ENCODE measurements at regions not wholly inside any gene's neighbourhood (a gene's known extent, or its start where the extent isn't known, plus 50 kb on each side); places are given as distances from the start of the nearest gene placed in this dataset.
A peak's percentile ranks its signal among the peaks of the same experiment; 100 is the strongest.

DNA sequence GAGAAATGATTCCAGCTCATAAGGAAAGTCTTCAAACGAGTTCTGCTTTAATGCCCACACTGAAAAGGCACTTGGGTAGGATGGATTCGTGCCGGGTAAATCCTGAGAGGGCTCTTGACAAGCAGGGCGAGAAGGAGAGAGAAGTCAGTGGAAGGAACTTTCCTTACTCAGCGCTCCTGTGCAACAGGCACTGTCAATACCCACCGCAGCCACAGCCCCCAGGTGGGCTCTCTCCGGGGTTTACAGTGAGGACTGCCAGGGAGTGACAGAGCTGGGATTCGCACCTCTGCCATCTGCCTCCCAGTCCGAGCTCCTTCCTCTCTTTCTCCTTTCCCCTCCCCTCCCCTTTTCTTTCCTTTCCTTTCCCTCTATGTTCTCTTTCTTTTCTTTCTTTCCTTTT lies 118.7 kb downstream of the BEGAIN start:
- no peak for DNase-seq (ENCODE audit: low read depth)

DNA sequence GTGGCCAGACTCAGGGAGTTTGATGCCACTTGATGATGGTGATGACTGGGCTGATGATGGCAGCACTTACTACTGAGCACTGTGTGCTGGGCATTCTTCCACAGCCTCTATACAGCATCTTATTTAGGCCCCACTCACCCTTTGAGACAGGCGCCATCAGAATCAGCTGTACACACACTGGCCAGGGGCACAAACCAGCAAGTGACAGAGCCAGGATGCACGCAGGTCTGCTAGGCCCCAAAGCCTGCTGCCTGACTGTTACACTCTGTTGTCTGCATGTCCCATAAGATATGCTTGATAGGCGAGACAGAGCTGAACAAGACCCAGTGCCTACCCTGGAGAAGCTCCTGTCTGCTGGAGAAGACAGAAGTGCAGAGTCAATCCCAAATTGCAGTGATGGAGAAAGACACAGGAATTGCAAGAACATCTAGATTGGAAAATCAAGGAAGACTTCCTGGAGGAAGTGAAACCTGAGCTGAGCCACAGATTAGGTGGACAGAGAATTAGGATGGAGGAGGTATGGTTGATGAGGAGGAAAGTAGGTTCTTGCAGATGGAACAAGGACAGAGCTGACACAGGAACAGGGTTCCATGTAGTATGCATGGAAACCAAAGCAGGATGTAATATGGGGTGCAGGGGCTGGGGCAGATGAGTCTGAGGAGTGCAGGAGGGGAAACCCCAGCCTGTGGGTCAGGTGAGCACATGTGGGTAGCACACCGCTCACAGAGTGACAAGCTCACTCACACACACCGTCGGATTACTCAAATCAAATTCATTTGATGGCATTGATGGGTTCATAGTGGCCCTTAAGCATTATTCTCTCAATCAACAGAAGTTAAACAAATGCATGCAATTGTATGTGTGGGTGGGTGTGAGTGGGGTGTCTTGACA lies 117.3 kb downstream of the BEGAIN start:
- DNase-seq (ENCODE audit: low read depth): no peak

DNA sequence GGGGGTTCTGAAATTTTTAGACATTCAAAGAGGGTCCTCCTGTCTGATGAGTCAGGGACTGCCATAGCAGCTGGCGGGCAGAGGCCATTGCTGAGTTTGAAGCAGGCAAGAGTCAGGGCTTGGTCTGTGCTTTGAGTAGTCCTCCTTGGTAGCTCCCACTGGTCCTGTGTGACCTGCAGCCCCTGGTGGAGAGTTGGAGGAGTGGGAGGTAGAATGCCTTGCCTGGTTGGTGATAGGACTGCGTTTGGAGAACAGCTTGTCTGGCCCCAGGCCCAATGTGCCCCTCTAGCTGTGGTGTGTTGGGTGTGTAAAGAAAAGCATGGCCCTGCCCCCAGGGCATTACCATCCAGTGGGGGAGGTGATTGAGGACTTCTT lies 116.7 kb downstream of the BEGAIN start:
- DNase-seq (ENCODE audit: low read depth): no peak

DNA sequence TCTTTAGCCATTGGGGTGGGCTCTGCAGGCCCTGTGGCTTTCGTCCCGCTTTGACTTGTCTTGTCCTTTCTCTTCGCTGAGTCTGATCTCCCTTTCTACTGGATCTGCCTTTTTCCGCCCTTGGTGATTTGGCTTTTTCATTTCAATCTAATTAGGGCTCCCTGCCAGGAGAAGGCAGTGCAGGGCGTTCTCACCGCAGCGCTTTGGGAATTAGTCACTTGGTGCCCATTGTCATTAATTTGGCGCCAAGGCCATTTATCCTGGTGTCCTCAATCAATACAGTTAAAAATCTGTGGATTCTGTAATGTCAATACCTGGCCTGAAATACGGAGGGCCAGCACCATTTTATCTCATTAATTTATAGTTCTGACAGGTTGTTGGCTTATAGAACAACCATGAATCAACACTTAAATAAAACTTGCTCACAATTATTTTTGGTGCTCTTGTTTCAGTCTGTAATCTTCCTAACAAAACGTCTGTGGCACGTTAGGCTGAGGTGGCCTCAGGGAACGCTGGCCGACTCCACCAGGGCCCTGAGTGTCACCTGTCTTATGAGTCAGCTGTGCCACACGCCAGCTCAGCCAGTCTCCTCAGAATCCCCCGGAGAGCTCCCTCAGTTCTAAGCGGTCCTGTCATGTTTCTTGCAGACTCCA lies 115.7 kb downstream of the BEGAIN start:
- no peak for DNase-seq (ENCODE audit: low read depth)

DNA sequence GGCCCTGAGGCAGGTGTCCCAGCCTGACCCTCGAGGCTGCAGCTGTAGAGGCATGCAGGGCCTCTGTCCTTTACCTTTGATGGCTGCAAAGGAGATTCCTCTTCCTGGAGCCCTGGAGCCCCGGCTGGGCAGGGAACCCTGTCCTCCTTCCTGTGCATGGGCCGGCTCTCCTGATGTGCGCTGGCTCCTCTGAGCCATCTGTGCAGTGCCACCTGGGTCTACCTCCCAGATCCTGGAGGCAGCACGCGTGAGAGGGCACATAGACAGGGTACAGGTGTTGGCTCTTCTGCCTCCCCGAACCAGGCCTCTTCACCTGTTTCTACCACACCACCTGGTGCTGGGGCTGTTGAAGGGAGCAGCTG lies 115.1 kb downstream of the BEGAIN start:
- no peak for DNase-seq (ENCODE audit: low read depth)

DNA sequence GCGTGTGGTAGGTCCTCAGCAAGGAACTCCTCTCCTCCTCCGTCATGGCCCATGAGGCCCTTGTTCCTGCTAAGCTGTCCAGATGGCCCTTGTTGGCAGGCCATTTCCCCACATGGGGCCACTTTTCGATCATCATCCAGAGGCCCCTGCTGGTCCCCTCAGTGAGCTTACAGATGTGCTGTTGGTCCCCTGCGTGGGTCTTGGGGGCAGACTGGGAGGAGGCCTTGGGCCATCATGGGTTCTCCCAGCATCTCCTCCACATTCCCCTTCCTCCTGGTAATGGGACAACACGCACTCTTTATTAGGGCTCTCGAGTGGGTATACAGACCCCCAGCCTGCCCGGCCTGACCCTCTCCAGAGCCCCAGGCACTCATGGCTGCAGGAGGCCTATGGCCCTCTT lies 114.7 kb downstream of the BEGAIN start:
- DNase-seq (ENCODE audit: low read depth): no peak

DNA sequence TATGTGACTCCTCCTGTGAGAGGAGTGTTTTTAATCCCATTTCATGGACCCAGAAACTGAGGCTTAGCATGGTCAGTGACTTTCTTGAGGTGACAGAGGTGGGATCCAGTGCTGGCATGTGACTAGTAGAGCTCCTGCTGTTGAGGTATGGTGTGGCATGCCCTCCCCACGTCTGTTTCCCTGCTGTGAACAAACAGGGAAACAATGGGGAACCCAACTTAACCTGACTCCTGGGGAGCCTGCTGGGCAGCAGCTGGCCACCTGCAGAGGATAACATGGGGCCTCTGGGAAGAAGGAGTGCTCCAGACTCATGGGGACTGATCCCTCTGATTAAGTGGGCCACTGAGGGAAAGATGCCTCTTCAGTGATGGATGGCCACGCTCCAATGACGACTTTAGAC lies 114.0 kb downstream of the BEGAIN start:
- no peak for DNase-seq (ENCODE audit: low read depth)

DNA sequence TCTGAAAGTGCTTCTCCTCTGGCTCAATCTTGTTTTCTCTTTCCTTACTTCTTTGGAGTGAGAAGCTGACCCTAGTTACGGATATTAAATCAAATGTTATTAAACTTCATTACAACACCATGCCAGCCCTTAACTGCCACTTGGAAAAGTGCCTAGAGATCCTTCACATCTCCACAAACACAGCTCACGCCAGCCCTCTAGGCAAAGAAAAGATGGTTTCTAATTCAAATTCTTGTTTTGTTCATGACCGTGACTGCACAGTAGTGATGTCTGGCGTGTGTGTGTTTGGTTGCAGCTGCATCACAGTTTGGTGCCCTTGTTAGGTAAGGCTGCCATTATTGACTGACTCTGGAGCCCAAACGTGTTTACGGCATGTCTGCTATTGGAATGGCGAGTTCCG lies 113.0 kb downstream of the BEGAIN start:
- DNase-seq (ENCODE audit: low read depth): no peak

DNA sequence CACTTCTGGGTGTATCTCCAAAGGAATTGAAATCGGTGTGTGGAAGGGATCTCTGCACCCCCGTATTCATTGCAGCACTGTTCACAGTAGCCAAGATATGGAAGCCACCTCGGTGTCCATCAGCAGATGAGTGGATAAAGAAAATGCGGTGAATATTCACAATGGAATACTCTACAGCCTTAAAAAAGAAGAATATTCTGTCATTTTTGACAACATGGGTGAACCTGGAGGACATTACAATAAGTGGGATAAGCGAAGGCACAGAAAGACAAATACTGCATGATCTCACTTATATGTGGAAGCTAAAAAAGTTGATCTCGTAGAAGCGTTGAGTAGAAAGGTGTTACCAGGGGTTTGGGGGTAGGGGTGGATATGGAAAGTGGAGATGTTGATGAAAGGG lies 111.9 kb downstream of the BEGAIN start:
- no peak for DNase-seq (ENCODE audit: low read depth)

DNA sequence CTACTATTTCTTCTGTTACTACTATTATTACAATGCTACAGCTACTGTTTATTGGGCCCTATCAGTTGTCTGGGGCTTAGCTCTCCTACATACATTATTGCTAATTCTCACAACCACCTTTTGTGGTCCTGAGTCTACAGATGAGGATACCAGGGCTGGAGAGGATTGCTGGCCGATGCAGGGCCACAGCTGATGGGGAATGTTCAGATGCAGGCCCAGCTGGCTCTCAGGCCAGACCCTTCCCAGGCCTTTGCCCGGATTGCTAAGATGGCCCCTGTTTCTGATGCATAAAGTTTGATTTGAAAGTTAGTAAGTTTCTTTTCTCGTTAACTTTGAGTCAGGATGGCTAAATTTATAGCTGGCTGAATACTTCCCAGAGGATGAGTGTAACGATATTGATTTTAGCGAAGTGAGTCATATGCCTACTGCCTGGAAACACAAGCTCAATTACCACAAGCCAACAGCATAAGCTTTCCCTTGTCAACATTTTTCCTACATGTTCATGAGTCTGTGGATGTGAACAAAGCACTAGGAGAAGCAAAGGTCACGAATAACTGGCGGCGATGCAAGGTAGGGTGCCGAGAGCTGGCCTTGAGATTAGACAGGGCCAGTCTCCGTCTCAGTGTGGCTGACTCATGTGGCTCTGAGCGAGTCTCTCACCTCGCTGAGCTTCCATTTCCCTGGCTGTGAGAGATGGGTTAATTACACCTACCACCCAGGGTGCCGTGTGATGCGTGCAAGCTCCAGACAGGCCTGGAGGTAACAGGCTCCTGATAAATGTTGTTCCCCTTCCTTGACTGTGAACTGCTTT lies 111.0 kb downstream of the BEGAIN start:
- peak; percentile 89 for DNase-seq (ENCODE audit: low read depth)

DNA sequence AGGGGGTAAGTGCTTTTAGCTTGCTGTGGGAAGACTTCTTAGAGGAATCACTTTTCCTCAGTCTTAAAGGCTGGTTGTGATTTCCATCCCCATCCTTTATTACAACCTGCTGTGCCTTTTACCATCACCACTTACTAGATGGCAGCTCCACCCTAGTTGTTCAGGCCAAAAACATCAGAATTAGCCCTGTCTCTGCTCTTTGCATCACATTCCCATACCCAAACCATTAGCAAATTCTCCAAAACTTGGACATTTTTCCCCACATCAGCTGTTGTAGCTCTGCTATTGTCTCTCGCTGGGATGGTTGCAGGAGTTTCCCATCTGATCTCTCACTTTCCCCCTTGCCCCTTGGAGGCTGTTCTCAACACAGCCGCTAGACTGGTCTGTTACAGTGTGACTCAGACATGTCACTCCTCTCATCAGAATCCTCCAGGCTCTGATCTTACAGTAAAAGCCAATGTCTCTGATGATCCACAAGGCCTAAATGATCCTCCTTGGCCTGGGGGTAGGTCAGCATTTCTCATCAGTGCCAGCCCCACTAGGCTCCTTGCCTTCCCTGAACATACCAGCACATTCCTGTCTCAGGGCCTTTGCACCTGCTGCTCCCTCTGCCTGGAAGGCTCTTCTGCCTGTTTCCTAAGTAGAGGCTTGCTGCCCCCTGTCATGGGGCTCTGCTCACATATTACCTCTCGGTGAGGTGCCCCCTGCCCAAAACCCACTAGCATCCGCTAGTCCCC lies 102.5 kb downstream of the BEGAIN start:
- no peak for DNase-seq (ENCODE audit: low read depth)

DNA sequence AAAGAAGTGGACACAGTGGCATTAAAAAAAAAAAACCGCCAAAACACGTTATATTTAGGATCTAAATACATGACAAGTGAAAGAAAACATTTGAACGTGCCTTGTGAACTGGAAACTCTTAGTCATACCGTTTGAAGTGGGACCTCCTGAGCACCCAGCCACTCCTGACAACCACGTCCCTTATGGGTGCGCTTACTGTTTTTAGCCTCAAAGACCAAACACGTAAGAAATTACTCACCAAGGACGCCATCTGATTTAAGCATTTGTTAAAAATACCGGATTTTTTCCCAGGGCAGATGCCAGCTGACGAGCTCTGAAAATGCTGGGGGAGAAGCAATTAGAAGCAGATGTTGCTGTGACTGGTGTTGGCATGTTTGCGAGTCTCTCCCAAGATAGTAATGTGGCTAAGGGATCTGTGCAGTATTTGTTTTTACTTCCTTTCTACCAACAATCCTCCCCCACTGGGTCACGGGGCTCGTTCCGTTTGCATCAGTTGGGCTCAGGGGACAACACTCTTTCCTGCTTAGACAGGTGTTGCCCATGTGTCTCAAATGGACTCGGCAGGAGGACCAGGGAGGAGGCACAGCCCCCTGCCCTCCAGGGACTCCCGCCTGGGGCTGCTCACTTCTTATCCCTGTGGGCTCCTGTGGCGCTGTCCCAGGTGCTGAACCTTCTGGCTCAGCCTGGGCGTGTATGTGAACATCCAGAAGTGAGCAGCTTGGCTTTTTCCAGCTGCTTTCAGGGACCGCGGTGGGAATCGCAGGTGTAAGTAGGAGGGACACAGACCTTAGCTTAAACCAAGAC lies 101.0 kb downstream of the BEGAIN start:
- DNase-seq (ENCODE audit: low read depth): no peak
